Posterior cingulate gyrus (tissue), 11 donors: ENCODE measurements at regions not wholly inside any gene's neighbourhood (a gene's known extent, or its start where the extent isn't known, plus 50 kb on each side); places are given as distances from the start of the nearest gene placed in this dataset.

Experiments
- DNase-seq, 10 donors: peaks; one replicate each; pipeline versions ENCODE4 v3.0.0 to v3.0.0-alpha.2; 2020 to 2021; ENCODE audit warnings: mixed read lengths in 3 of 10
- intact Hi-C: fragments of 100-400 bp; cut with DNase I; formaldehyde crosslinking; loops from one replicate; pipeline ENCODE4 v1.15.1; 2023

DNA sequence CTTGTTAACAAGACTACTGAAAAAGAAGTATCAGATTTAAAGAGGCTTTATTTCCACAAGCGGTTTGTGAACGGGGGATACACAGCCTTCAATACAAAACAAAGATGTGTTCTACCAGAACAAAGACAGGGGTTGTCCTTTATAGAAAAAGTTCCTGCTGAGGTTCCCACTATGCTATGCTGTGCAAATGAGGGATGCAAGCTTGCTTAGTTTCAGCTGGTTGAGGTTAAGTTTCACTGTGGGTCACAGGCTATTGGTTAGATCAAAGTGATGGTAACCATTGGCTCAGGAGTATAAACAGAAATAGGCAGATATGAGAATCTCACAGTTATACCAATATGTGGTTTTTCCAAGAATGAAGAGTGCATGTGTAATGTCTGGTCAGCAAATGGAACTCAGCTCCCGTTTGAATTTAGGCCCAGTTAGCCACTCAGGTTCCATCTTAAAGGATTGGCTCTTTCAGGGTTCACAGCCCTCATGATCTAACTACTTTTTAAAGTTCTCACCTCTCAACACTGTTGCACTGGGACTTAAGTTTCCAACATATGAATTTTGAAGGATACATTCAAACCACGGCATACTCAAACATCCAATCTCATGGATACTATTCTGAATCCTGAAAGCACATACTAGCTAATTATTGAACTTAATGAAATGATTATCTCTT, 215.4 kb upstream of the DCN start:
- intact Hi-C loops, result no loop called here
- DNase-seq, result no peak

DNA sequence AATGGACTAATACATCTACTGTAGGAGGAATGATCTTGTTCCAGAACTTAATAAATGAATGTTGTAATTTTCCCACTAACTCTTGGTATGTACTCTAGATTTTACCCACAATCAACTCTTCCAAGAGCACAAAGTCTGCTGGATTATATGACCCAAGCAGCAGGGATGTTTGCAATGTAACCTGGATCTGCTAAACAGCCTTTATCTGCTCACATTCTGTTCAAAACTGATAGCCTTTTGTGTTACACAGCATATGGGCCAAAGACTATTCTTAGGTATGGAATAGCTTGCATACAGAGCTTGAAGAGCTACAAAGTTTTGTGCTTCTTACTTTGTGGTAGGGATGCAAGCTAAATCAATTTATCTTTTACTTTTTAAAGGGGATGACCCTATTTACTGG, 213.7 kb upstream of the DCN start:
- no peak for DNase-seq
- intact Hi-C loops, result no loop called here

DNA sequence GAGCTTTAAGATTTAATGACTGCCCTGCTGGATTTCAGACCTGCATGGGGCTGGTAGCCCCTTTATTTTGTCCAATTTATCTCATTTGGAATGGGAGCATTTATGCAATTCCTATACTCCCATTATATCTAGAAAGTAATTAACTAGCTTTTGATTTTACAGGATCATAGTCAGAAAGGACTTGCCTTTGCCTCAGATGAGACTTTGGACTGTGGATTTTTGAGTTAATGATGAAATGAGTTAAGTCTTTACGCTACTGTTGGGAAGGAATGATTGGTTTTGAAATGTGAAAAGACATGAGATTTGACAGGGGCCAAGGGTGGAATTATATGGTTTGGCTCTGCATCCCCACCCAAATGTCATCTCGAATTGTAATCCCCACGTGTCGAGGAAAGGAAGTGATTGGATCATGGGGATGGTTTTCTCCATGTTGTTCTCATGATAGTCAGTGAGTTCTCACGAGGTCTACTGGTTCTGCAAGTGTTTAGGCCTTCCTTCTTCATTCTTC, 213.1 kb upstream of the DCN start:
- intact Hi-C loops, result no loop called here
- DNase-seq, result no peak

DNA sequence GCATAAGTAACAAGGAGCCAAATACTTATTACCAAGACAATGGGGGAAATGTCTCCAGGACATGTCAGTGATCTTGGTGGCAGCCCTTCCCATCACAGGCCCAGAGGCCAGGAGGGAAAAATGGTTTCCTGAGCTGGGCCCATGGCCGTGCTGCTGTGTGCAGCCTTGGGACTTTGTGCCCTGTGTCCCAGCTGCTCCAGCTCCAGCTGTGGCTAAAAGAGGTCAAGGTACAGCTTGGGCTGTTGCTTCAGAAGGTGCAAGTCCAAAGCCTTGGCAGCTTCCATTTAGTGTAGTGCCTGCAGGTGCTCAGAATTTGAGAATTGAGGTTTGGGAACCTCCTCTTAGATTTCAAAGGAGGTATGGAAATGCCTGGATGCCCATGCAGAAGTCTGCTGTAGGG, 212.3 kb upstream of the DCN start:
- intact Hi-C loops, result no loop called here

DNA sequence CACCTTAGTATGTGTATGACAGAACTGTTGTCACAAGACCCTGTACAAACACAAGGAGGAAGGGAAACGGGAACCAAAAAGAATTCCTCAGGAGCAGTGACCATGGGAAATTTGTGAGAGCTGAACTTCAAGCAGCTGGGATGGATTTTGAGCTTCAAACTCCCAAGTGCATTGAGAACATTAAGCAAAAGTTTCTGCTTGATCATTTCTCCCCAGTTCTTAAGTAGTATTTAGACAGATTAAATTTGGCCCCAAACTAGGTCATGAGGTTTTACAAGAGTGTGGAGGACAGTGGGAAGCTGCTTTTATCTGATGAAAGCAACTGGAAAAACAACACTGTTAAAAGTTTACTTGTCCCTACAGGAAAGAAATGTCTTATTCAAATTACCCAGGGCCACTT, 206.0 kb upstream of the DCN start:
- intact Hi-C loops, result no loop called here
- DNase-seq, result no peak

More for the DNA sequence above, 212.3 kb upstream of the DCN start:
- no peak for DNase-seq

DNA sequence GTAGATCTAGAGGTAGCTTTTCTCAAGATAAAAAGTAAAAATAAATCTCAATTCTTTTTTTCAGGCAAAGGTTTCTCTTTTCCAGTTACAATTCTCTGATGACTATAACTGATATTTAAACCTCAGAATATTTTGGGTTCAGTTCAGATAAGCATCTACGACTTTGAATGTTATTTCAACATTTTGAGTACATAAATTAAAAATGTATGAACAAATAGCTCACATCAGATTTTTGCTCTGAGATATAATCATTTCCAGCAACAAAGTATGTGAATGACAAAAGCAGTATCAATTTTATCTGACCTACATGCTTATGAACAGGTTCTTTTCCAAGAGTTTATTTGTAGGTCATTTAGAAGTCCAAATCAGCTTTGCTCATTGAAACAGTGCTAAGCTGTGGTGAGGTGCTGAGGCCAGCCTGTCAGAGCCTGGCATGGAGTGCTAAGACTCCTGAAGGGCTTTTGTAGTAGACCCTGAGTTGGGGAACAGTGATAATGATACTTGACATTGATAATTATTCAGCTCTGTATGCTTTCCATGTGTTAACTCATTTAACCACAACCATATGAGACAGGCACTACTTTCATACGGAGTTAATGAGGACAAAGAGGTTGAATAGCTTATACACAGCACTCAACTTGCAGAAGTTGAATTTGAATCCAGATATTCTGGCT, 205.0 kb upstream of the DCN start:
- DNase-seq, result no peak
- intact Hi-C loops, result no loop called here

DNA sequence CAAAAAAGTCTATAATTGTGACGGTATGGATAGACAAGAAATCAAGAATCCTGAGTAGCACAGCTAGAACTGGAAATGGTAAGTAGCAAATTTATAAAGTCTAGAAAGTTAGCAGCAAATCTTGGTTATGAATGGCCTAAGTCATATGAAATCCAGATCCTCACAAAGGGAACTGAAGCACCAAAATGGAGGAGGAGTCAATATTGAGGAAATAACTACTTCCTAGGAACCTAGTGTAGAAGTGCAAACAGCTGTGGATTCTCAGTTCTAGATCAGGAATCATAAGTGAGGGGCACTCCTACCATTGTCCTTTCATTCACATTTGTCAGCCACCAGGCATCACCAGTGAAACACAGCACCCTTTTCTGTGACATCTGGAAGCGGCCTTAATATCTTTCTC, 202.2 kb upstream of the DCN start:
- intact Hi-C loops, result loop anchor here (5.0 kb wide), 1 partner anchor 757 kb away; no protein-coding TSS in a partner anchor
- DNase-seq, result no peak

DNA sequence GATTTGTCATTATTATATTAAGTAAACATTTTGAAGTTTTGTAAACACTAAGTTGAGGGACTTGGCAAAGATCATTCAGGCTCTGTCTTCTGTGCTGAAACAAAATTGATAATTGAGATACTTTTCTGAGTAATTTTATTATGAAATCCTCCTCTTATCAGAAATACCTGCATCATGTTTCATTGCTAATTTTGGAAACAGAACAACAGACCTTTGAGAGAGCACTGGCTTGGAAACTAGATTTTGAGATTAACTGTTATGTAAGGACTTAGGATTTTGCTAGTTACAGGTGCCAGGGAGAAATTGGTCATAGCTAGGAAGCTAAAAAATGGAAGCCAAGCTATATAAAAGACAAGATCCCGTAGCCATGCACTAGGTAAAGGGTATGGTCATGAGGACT, 201.7 kb upstream of the DCN start:
- intact Hi-C loops, result loop anchor here (5.0 kb wide), 1 partner anchor 758 kb away; no protein-coding TSS in a partner anchor

DNA sequence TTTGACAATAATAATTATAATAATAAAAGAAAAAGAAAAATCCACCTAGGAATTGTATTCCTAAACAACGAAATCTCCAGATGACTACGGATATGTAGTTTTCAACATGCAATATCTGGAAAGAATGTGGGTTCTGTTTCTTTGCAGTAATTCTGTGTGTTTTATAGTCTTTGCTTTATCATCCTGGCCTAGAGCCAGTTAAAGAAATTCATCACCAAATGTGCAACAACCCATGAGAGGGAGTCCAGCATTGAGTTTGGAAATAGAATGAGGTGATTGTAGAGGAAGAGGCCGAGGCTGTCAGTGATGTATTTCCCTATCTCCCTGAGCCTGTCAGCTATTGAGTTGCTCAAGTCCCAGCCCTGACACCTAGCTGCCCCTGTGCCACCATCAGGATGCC, 200.5 kb upstream of the DCN start:
- intact Hi-C loops, result loop anchor here (5.0 kb wide), 1 partner anchor 759 kb away; no protein-coding TSS in a partner anchor
- no peak for DNase-seq

More for the DNA sequence above, 201.7 kb upstream of the DCN start:
- no peak for DNase-seq

DNA sequence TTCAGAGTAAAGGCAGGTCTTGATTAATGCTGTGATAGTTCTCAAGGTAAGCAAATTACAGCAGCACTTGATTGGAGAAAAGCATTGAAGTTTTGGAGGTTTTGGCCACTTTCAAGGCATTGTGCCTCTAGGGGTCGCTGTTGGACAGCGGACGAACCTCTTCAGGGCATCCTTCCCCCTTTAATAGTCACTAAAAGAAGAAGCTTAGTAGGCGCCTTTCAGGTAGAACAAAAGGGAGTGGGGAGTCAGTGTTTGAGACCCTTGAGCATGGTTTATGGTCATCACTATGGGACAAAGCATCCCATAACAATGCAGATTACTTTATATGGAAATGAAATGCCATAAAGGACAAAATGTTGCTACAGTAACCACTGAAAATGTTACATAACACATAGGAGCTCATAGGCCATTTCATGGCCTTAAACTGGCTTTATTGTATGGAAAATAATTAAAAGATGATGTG, 199.5 kb upstream of the DCN start:
- intact Hi-C loops, result loop anchor here (1.0 to 5.0 kb wide), 2 partner anchors 760 to 1188 kb away; no protein-coding TSS in a partner anchor
- peak; percentile 71 to 97 (median 90) for DNase-seq

DNA sequence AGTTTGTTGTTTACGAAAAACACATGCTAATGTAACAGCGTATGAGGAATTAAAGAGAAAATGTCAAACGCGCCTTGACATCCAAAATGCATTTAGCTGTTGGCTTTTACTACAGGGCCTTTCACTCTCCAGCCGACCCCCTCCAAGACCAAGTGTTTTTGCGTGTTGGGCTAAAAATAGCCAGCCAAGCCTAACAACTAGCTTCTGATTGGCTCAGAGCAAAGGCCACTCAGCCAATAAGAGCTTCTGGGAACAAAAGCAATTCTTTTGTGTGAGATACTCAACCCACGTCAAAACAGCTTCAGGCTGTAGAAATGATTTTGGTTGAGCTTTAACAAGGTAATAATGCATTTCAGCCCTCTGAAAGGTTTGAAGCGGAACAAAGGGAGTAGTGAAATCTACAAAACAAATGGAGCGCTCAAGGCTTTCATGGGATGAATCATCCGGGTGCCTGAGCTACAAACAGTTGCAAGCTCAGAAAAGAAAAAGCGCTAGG, 198.7 kb upstream of the DCN start:
- intact Hi-C loops, result loop anchor here (5.0 kb wide), 1 partner anchor 761 kb away; no protein-coding TSS in a partner anchor
- DNase-seq, result peak; percentile 30 to 94 (median 73)

DNA sequence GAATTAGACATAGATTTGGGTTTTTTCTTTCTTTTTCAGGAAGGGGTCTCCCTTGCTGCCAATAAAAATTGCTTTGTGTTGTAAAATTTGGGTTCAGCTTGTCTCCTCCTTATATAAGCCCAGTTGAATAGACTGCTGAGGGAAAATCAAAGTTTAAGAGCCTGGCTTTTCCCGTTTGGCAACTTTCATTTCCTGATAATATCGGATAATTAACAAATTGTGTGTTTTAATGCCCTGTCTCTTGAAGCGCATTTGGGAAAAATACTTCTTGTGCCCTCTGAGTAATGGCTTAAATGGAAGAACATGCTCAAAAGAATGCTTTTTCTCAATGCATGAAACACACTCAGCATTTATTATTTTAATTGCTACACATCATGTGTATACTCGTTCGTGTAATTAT, 198.0 kb upstream of the DCN start:
- no peak for DNase-seq
- intact Hi-C loops, result loop anchor here (5.0 kb wide), 1 partner anchor 762 kb away; no protein-coding TSS in a partner anchor

DNA sequence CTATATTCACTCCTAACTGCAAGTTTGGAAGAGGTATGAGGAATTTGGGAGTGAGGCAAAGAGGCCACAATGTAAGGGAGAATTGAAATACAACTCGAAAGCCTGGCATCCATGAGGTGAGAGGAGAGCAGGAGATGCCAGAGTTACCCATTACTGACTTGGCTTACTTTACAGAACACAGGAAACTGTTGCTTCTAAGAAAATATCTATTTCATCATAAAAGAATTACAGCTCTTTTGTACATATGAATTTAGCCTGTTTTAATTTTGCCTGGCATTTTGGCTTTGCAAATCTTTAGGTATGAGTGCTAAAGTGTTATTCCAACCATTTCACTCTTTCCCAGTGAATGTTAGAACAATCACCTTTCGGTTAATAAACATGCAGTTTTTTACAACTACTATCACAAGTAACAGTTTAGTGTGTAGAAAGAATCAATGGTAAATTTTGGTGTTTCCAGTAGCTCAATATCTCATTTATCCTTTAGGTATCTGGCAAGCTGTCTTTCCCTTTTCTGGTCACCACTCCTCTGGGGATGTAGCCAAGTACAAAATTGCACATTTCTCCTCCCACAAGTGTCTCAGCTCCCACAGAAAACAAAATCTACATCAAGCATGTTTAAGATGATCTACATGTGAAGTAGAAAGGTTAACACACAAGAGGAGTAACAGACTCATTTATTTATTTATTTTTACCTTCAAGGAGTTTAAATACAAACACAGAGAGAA, 196.6 kb upstream of the DCN start:
- intact Hi-C loops, result no loop called here
- no peak for DNase-seq

DNA sequence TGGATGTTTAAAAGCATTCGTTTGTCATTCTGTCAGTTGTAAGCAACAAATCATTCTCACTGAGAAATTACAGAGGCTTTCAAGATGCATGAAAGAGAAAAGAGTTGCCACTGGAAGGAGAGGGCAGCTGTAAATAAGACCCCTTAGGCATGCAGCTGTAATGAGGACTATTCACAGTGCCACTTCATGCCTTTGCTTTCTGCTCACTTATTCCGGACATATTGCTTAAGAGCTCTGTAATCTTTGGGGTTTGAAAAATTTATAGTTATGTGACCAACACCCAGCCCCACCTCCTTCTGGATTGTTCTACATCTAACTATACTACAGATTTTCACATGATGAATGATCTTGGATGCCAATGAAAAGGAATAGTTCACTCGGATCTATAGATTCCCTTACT, 194.8 kb upstream of the DCN start:
- no peak for DNase-seq
- intact Hi-C loops, result no loop called here

DNA sequence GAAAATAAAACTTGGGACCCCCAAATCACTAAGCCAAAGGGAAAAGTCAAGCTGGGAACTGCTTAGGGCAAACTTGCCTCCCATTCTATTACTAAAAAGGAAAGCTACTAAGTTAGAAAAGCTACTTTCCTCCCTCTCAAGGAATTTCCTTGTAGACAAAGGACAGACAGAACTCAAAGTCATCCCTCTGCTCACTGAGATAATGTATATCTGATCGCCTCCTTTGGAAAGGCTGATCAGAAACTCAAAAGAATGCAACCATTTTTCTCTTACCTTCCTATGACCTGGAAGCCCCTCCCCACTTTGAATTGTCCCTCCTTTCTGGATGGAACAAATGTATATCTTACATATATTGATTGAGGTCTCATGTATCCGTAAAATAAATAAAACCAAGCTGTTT, 190.5 kb upstream of the DCN start:
- intact Hi-C loops, result no loop called here

DNA sequence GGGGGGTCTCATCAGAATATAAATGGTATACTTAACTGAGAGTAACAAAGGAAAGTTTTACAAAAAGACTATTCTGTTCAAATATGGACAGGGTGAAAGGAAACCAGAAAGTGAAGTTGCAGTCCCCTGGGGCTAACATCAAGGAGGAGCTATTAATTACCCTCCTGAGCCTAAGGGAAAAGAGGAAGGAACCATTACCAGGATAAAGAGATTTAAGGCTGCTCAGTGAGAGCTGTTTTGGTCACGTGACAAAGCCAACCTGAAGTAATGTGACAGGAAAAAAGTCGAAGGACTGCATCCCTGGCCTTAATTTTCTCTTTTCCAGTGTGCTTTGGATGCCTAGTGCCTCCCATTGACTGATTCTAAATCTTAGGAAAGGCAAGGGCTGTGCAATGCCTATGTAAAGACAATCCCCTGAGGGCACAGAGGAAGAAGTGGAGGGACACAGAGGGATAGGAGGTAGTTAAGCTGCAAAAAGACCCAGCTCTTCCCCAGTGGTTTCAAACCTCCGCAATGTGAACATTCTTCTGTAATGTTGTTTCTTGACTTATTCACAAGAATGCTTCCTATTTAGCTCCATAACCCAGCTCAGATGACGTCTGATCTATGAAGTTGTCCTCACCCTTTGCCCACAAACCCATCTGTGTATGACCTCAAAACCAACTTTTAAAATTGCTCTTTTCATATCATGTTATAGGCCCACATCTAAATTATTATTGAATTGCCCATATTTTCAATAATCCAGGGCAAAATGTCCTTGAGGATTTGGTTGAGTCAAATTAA, 187.7 kb upstream of the DCN start:
- no peak for DNase-seq
- intact Hi-C loops, result no loop called here

More for the DNA sequence above, 190.5 kb upstream of the DCN start:
- no peak for DNase-seq

DNA sequence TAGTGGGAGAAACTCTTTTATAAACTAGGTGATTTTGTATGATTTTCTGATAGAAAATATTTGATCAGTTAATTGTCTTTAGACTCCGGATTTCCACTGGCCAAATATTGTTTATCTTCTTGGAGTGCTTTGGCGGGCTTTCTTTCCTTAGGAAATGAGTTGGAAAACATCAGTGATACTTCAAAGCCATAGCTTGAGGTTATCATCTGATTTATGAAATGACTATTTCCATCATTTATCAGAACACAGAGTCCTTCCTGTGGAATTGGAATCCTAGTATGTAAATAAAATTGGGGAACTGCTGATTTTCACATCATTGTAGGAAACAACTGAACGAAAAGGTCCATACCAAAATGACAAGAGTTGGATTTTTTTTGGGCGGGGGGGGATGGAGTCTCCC, 186.0 kb upstream of the DCN start:
- intact Hi-C loops, result no loop called here
- DNase-seq, result no peak

DNA sequence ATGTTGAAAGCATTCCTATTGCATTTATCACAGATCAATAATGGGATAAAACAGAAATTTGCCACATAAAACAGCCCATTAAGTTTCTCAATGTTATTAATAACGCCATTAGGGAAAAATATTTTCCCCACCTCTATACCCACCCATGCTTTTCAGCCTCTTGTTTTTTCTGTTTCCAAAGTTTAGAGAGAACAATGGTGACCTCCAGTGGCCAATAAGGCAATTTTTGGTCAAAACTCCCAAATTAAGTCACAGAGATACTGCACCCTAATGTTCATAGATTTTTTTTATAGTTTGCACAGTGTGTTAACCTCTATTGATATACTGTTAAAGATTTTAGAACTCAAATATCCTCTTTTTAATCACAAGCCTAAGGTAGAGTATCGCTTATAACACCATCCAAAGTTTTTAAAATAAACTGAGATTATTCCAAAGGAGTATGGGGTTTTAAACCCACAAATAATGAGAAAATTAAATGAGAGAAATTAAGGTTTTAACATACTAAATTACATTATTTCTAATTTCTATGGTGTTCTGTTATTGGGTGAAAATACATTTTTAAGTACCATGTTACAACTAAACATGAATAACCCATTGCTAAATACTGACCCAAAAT, 184.7 kb upstream of the DCN start:
- DNase-seq, result no peak
- intact Hi-C loops, result no loop called here

DNA sequence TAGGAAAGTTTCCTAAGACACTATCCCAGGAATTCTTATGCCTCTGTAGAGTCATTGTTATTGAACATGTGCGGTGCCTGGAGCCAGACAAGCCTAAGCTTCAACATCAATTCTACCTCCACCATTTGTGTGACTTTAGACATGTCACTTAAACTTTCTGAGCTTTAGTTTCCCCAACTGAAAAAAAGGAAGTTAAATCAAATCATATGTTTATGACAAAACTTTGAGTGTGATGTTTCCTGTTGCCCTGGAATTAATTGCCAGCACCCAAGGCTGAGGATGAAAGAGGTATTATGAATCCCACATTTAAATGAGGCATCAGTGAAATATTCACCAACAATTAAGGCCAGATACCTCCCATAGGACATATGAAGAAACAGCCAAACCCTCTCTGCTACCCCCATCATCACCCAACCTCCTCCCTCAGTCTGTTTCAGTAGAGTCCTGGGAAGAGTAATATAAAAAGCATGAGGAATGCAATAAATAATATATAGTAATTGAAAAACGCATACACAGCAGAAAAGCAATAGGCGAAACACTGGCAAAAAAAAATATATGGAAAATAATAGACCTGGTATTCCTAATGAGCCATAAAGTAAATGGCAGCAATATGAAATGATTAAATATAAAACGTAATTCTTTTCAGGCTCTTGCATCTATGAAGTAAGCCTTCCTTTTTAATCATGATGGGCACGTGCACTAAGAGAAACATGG, 182.0 kb upstream of the DCN start:
- intact Hi-C loops, result loop anchor here (5.0 kb wide), 2 partner anchors 1208 to 1288 kb away; no protein-coding TSS in a partner anchor
- no peak for DNase-seq
